Activated CD4-positive, alpha-beta T cell treated with anti-CD3 and anti-CD28 coated beads, Interleukin-2, amount 50 U/mL, for 4 hours (primary cell): ENCODE measurements at regions not wholly inside any gene's neighbourhood (a gene's known extent, or its start where the extent isn't known, plus 50 kb on each side); places are given as distances from the start of the nearest gene placed in this dataset.

ENCODE experiments used
- DNase-seq, 2 experiments: peaks; one replicate each; pipeline ENCODE4 v3.0.0-alpha.2; 2020

DNA sequence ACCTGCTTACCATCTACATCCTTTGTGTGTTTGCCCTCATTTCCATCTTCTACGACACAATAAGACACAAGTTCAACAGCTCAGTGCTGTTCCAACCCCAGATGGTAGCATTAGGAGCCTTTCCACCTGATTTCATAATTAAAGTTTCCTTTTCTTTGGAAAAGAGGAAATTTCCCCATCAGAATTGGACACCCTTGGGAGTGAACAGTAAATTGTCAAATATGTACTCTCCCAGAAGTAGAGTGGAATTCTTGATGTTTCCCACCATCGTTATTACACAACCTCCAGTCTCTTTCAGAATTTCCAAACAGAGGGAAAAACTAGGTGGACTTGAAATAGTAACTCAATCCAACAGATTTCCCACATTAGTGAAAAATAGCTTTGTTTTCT lies 337.6 kb upstream of the OR4E1 start:
- DNase-seq = no peak

DNA sequence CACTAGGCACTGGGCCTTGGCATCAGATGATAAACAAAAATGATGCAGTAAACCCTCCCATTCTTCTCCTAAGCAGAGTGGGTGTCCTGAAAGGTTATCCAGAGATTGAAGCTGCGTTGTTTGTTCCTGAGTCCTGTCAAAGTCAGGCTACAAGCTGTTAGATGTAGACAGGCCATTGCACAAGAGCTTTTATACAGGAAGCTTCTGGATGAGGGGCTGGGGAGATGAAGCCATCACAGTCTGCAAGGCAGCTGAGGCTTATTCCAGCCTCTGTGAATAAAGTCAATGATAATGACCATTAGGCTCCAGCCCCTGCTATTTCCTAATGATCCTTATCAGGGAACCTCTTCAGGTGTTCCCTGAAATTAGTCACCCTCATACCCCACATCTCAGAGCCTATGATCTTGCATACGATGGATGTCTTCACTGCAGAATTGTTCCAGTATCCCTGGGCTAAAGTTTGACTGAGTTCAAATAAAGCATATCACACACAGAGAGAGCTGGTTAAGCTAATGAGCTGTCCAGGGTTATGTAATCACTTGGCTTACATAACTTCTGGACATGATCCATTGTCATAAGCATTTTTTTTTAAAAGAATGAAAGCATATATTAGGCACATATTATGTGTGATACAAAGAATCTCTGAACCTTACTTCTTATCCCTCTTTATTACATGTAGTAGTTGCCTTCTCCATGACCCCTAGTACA lies 337.1 kb upstream of the OR4E1 start:
- DNase-seq = no peak

DNA sequence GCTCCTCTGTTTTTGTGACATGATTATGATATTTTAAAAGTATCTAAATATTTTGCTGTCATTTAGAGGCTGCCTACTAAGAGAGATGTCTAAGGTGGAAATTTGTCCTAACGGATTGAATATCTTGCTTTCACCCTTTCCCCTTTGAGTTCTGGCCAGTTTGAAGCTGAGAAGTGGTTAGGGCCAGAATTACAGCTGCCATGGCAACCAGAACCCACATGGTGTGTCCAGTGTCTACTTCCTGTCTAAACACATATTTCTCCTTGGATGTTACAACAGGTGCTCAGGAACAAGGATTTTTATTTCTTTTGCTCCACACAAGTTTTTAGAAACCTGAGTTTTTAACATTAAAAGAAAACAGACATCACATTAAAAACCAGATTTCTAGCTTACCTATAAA lies 335.1 kb upstream of the OR4E1 start:
- DNase-seq = no peak

DNA sequence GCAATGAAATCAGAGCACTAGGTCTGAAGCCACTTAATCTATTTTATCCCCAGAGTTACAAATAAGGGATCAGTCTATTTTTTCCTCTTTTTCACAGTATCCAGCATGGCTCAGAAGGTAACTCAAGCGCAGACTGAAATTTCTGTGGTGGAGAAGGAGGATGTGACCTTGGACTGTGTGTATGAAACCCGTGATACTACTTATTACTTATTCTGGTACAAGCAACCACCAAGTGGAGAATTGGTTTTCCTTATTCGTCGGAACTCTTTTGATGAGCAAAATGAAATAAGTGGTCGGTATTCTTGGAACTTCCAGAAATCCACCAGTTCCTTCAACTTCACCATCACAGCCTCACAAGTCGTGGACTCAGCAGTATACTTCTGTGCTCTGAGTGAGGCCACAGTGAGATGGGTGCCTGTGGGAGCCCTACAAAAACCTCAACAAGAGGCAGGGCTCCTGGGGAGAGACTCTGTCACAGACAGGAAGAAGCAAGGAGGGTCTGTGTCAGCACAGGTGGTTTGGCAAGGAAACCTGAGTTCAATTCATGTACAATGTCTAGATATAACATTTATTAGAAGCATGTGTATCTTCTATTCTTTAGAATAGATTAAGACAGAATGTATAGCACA lies 334.3 kb upstream of the OR4E1 start:
- DNase-seq = no peak

- no peak for DNase-seq
Observed at GRCh38 chr14:22007363-22007762, 333.7 kb upstream of the OR4E1 start.

DNA sequence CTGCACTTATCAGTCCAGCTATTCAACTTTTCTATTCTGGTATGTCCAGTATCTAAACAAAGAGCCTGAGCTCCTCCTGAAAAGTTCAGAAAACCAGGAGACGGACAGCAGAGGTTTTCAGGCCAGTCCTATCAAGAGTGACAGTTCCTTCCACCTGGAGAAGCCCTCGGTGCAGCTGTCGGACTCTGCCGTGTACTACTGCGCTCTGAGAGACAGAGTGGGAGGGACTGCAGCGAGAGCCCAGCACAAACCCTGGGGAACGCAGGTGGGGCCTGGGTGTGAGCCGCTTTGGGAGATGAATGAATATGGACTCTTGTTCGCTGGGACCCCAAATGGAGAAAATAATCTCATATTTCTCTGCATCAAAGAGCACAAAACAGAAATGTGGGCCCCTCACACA lies 329.8 kb upstream of the OR4E1 start:
- no peak for DNase-seq

GRCh38 chr14:22002860-22003284 lies 329.3 kb upstream of the OR4E1 start:
- peak; percentile 61 to 63 for DNase-seq

GRCh38 chr14:21999402-21999801 lies 325.8 kb upstream of the OR4E1 start:
- no peak for DNase-seq

- peak in 1 of 2 experiments; percentile 20 for DNase-seq
Observed at GRCh38 chr14:21997300-21997699, 323.7 kb upstream of the OR4E1 start.

DNA sequence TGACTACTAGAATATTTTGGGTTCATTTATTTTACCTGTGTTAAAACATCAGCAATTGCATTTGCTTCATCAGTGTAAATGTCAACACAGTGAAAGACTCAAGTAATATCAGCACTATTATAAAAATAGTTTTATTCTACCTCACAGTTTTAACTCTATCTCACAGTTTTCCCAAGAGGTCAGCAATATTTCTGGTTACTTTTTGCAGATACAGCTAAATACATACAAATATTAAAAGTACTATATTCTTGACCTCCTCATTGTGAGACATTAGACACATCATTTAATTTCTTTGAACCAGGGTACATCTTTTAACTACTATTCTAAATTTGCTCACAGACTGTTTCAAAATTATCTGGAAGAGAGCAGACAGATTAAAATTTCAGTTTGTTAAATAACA lies 321.7 kb upstream of the OR4E1 start:
- DNase-seq = no peak

- no peak for DNase-seq
Observed at GRCh38 chr14:21993837-21994236, 320.2 kb upstream of the OR4E1 start.

- DNase-seq = no peak
Observed at GRCh38 chr14:21993070-21993469, 319.5 kb upstream of the OR4E1 start.

- DNase-seq = no peak
Observed at GRCh38 chr14:21991130-21991529, 317.5 kb upstream of the OR4E1 start.

GRCh38 chr14:21990116-21990515 lies 316.5 kb upstream of the OR4E1 start:
- no peak for DNase-seq

- DNase-seq = no peak
Observed at GRCh38 chr14:21989090-21989489, 315.5 kb upstream of the OR4E1 start.

DNA sequence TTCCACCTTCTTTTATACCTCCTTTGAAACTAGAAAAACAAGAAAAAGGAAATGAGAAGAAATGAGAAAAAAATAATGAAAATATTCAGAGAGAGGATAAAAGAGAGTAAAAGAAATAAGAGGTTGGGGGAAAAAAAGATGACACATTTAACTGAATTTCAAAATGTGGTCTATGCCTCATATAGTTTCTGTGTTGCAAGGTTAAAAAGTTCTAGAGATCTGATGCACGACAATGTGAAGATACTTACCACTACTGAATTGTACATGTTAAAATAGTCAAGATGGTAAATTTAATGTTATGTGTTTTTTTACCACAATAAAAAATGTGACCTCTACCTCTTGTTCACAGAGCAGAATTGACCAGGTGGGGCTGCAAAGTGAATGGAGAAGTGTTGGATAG lies 314.8 kb upstream of the OR4E1 start:
- DNase-seq = no peak

- no peak for DNase-seq
Observed at GRCh38 chr14:21987937-21988336, 314.3 kb upstream of the OR4E1 start.

- DNase-seq = no peak
Observed at GRCh38 chr14:21985081-21985480, 311.5 kb upstream of the OR4E1 start.

DNA sequence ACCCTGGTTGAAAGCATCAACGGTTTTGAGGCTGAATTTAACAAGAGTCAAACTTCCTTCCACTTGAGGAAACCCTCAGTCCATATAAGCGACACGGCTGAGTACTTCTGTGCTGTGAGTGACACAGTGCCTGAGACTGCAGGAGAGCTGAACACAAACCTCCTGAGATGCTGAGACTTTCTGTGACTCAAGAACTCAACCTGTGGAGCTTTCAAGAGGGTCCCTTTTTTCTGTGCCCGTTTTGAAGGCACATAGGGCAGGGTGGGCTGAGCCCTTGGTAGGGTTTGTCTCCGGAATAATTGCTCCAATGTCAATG lies 305.3 kb upstream of the OR4E1 start:
- no peak for DNase-seq

GRCh38 chr14:21978184-21978998 lies 304.8 kb upstream of the OR4E1 start:
- DNase-seq = peak; percentile 38 to 47

DNA sequence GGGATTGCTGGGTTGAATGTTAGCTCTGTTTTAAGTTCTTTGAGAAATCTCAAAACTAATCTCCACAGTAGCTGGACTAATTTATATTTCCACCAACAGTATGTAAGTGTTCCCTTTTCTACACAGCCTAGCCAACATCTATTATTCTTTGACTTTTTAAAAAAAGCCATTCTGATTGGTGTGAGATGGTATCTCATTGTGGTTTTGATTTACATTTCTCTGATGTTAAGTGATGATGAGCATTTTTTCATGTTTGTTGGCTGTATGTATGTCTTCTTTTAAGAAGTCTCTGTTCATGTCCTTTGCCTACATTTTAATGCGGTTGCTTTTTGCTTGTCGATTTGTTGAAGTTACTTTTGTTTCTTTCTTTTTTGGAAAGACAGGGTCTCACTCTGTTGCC lies 301.1 kb upstream of the OR4E1 start:
- DNase-seq = no peak

- peak; percentile 27 to 47 for DNase-seq
Observed at GRCh38 chr14:21965042-21965441, 291.4 kb upstream of the OR4E1 start.

DNA sequence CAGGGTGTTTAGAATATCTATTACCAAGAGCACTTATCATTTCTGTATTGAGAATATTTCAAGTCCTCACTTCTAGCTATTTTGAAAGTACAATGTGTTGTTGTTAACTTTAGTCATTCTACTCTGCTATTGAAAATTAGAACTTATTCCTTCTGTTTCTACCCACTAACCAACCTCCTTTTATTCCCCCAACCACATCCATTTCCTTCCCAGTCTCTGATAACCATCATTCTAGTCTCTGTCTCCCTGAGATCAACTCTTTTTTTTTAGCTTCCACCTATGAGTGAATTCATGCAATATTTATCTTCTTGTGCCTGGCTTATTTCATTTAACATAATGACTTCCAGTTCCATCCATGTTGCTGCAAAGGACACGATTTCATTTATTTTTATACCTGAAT lies 290.6 kb upstream of the OR4E1 start:
- no peak for DNase-seq

DNA sequence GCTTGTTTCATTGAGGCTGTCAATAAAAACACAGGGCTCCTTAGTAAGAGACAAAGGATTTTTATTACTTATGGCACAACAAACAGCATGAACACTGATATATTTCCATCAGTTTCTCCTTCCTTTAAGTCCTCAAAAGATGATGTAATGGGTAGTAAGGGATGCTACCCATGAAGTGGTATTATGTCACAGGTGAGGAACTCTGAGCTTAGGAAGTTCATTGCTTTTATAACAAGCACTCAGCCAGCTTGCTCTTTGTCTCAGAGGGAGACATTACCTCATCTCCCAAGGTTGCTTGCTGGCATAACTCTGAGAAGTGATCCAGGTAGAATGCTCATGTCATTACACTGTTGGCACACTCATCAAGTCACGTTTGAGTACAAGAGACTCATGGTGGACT lies 287.0 kb upstream of the OR4E1 start:
- no peak for DNase-seq
